ENCODE measurements at regions not wholly inside any gene's neighbourhood (a gene's known extent, or its start where the extent isn't known, plus 50 kb on each side); places are given as distances from the start of the nearest gene placed in this dataset.

GRCh38 chrX:117458243-117458968 lies 658.2 kb downstream of the KLHL13 start:
- no peaks in the 10 kb centered on the region for H3K36me3 ChIP-seq
- DNase-seq = no peak
- 77 to 100% methylated on average over 1 of the region's 1 CpG for WGBS, 2 donors
- TF ChIP-seq, protein P1, sequence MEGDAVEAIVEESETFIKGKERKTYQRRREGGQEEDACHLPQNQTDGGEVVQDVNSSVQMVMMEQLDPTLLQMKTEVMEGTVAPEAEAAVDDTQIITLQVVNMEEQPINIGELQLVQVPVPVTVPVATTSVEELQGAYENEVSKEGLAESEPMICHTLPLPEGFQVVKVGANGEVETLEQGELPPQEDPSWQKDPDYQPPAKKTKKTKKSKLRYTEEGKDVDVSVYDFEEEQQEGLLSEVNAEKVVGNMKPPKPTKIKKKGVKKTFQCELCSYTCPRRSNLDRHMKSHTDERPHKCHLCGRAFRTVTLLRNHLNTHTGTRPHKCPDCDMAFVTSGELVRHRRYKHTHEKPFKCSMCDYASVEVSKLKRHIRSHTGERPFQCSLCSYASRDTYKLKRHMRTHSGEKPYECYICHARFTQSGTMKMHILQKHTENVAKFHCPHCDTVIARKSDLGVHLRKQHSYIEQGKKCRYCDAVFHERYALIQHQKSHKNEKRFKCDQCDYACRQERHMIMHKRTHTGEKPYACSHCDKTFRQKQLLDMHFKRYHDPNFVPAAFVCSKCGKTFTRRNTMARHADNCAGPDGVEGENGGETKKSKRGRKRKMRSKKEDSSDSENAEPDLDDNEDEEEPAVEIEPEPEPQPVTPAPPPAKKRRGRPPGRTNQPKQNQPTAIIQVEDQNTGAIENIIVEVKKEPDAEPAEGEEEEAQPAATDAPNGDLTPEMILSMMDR (IDR thresholded peaks at IDR 0.05) = no peak
- no peak overlapping the region for H3K4me3 ChIP-seq
- no peak for ATAC-seq
- H3K27ac ChIP-seq = no peak overlapping the region
- H3K4me1 ChIP-seq = no peaks in the 10 kb centered on the region
- H3K27me3 ChIP-seq = no peaks in the 10 kb centered on the region
- intact Hi-C loops (cut with DNase I) = no loop called here
- peaks cover 0 to 30% (median 0%) of the 10 kb centered on the region in 11 donors for H3K9me3 ChIP-seq

DNA sequence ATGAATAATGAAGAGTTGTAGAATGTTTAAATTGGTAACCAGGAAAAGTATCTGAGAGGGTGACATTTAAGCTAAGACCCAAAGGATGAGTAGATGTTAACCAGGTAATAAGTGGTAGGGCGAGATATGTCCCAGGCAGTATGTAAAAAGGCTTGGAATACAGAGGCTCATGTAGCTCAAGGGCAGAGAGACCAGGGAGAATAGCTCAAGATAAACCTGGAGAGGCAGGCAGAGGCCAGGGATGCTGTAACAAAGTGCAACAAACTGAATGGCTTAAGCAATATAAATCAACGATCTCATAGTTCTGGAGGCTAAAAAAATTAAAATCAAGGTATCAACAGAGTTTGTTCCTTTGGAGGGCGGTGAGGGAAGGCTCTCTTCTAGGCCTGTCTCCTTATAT lies 660.8 kb downstream of the KLHL13 start:
- intact Hi-C loops (cut with DNase I) = no loop called here
- TF ChIP-seq, protein P1 (IDR thresholded peaks at IDR 0.05) = no peak
- DNase-seq (no peak), ATAC-seq (no peak)
- Histone ChIP-seq H3K4me1 (no peaks in the 10 kb centered on the region), H3K9me3 (peaks cover 0 to 8% (median 0%) of the 10 kb centered on the region in 11 donors), H3K27ac (no peak overlapping the region), H3K4me3 (no peak overlapping the region), H3K36me3 (no peaks in the 10 kb centered on the region), H3K27me3 (no peaks in the 10 kb centered on the region)
- 81 to 84% methylated on average over 3 of the region's 3 CpGs for WGBS, 2 donors

- Histone ChIP-seq H3K36me3 (no peaks in the 10 kb centered on the region), H3K4me3 (no peak overlapping the region), H3K9me3 (peaks cover 0 to 21% (median 0%) of the 10 kb centered on the region in 11 donors), H3K27ac (no peak overlapping the region), H3K4me1 (no peaks in the 10 kb centered on the region), H3K27me3 (no peaks in the 10 kb centered on the region)
- TF ChIP-seq, protein P1 (IDR thresholded peaks at IDR 0.05) = no peak
- DNase-seq = no peak
- ATAC-seq = no peak
- 51 to 69% methylated on average over 2 of the region's 2 CpGs for WGBS, 2 donors
- intact Hi-C loops (cut with DNase I) = no loop called here
Measured at GRCh38 chrX:117429501-117429900, 687.1 kb downstream of the KLHL13 start.

- Histone ChIP-seq H3K36me3 (no peaks in the 10 kb centered on the region), H3K4me1 (no peaks in the 10 kb centered on the region), H3K4me3 (no peak overlapping the region), H3K27me3 (peaks cover 0 to 3% (median 0%) of the 10 kb centered on the region in 7 donors), H3K9me3 (peaks cover 0 to 8% (median 0%) of the 10 kb centered on the region in 11 donors), H3K27ac (no peak overlapping the region)
- TF ChIP-seq, protein P1 (IDR thresholded peaks at IDR 0.05) = no peak
- no peak for DNase-seq
- no peak for ATAC-seq
- WGBS, 2 donors = 82 to 84% methylated on average over 4 of the region's 4 CpGs
- intact Hi-C loops (cut with DNase I) = no loop called here
Measured at GRCh38 chrX:117407449-117408150, 709.0 kb downstream of the KLHL13 start.
